Thyroid gland (tissue), 4 donors: ENCODE measurements at regions not wholly inside any gene's neighbourhood (a gene's known extent, or its start where the extent isn't known, plus 50 kb on each side); places are given as distances from the start of the nearest gene placed in this dataset.

Source experiments
- DNase-seq, 2 donors: peaks; one replicate each; pipeline ENCODE4 v3.0.0-alpha.2; 2019
- H3K27ac ChIP-seq, 3 donors: fragments of 200-600 bp; sonication (generic); 1 replicate in 2 of 3; 2 replicates in 1 of 3; pipeline ENCODE4 v1.5.1; 2016 to 2019; ENCODE audit warnings: mild to moderate bottlenecking in 1 of 3, moderate library complexity in 1 of 3
- H3K27me3 ChIP-seq: fragments of 200-600 bp; sonication (generic); one replicate; pipeline ENCODE4 v1.5.1; 2019
- H3K36me3 ChIP-seq, 2 donors: fragments of 200-600 bp; sonication (generic); one replicate each; pipeline ENCODE4 v1.5.1; 2016 to 2019
- H3K4me1 ChIP-seq, 2 donors: fragments of 200-600 bp; sonication (generic); one replicate each; pipeline ENCODE4 v1.5.1; 2017 to 2019
- H3K4me3 ChIP-seq, 3 donors: fragments of 200-600 bp; sonication (generic); replicated peaks in 1 of 3; 1 replicate in 2 of 3; 2 replicates in 1 of 3; pipeline ENCODE4 v1.5.1; 2016; ENCODE audit warnings: mild to moderate bottlenecking in 1 of 3
- H3K9me3 ChIP-seq: fragments of 200-600 bp; sonication (generic); one replicate; pipeline ENCODE4 v1.5.1; 2017
- CTCF ChIP-seq, 6 experiments: fragments of 200-600 bp in 3 of 6; fragments of 450-650 bp in 3 of 6; sonication (generic) in 3 of 6; IDR thresholded peaks; one replicate each; pipeline ENCODE4 v1.5.1; 2016 to 2019; ENCODE audit warnings: antibody characterized with exemption in 6 of 6, mild to moderate bottlenecking in 2 of 6, inconsistent platforms in 1 of 6, moderate library complexity in 1 of 6
- POLR2A ChIP-seq, 2 donors: fragments of 450-650 bp; IDR thresholded peaks; one replicate each; pipeline ENCODE4 v1.6.1; 2017; ENCODE audit warnings: antibody characterized with exemption in 2 of 2, mild to moderate bottlenecking in 2 of 2, moderate library complexity in 1 of 2
- WGBS, 2 donors: methylation state at CpG; one replicate each; pipeline ENCODE4 v1.1.5; 2017; 5-methylcytosine and 5-hydroxymethylcytosine counted together
- intact Hi-C: fragments of 100-400 bp; cut with DNase I; formaldehyde crosslinking; loops from one replicate; pipeline ENCODE4 v1.15.1; 2023

- 45 to 53% methylated on average over 2 of the region's 2 CpGs for WGBS, 2 donors
- Histone ChIP-seq H3K9me3 (no peaks in the 10 kb centered on the region), H3K4me3 (no peak overlapping the region), H3K4me1 (no peaks in the 10 kb centered on the region), H3K27me3 (no peaks in the 10 kb centered on the region), H3K27ac (no peak overlapping the region), H3K36me3 (no peaks in the 10 kb centered on the region)
- no peak for DNase-seq
- TF ChIP-seq CTCF (IDR thresholded peaks at IDR 0.05) (no peak), POLR2A (IDR thresholded peaks at IDR 0.05) (no peak)
- intact Hi-C loops: no loop called here
These were observed 189.9 kb upstream of the LYZL1 start for GRCh38 chr10:29099001-29099400.

DNA sequence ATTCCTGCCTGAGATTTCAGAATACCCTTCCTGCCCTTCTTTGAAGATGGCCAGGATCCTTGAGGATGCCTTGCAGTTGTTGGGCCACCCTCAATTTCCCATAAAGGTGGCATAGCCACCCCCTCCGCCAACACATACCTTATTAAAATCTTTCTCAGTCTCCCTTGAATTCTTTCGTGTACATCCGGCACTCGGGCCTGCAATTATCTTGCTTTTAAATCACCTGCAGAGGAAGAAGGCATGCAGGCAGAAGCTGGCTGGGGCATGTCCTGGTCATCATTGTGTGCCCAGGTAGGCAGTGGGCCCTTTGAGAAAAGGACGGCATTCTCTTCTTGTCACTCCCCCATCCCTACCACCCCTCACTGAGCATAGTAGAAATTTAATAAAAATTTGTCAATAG is 189.5 kb upstream of the LYZL1 start:
- Histone ChIP-seq H3K9me3 (no peaks in the 10 kb centered on the region), H3K36me3 (no peaks in the 10 kb centered on the region), H3K4me1 (no peaks in the 10 kb centered on the region), H3K4me3 (no peak overlapping the region), H3K27ac (no peak overlapping the region), H3K27me3 (no peaks in the 10 kb centered on the region)
- intact Hi-C loops: no loop called here
- DNase-seq: no peak
- TF ChIP-seq CTCF (IDR thresholded peaks at IDR 0.05) (no peak), POLR2A (IDR thresholded peaks at IDR 0.05) (no peak)
- 90 to 94% methylated on average over 5 of the region's 5 CpGs for WGBS, 2 donors

DNA sequence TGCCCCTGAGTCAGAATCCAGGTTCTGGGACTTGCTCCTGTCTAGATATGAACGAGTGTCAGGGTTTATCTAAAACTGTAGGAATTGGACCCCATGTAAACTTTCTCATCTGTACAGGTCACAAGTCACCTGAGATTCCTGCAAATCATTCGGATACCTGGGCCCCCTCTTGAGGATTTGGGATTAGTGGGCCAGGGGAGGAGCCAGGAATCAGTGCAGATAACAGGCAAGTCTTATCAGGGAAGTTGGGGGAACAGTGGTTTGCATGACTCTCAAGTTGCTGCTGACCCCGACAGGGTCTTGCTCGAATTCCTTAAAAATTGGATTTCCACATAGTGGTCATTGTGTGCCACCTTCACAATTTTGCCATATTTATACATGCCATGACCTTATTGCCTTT is 188.4 kb upstream of the LYZL1 start:
- TF ChIP-seq POLR2A (IDR thresholded peaks at IDR 0.05): no peak
- no peak for TF ChIP-seq CTCF (IDR thresholded peaks at IDR 0.05)
- Histone ChIP-seq H3K4me3 (no peak overlapping the region), H3K27ac (no peak overlapping the region), H3K9me3 (no peaks in the 10 kb centered on the region), H3K4me1 (no peaks in the 10 kb centered on the region), H3K27me3 (no peaks in the 10 kb centered on the region), H3K36me3 (no peaks in the 10 kb centered on the region)
- WGBS, 2 donors: 77 to 90% methylated on average over 4 of the region's 4 CpGs
- DNase-seq: no peak
- intact Hi-C loops: no loop called here

DNA sequence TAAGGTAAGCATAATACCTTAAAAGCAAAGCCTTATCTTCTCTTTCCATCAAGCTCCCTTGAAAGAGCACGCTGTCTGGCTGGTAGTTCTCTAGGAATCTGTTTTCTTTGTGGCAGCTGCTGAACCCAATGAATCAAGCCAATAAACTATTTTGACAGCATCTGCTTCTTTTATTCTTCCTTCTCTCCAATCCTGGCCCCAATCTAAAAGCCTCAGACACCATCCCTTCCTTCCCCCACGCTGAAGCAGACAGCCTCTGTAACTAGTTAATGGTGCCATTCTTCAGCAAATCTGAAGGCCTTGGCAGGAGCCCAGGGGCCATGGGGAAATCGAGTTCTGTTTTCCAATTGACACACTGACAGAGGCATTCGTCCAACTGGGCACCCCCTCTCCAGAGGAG is 186.6 kb upstream of the LYZL1 start:
- Histone ChIP-seq H3K27ac (no peak overlapping the region), H3K4me3 (no peak overlapping the region), H3K27me3 (no peaks in the 10 kb centered on the region), H3K36me3 (no peaks in the 10 kb centered on the region), H3K9me3 (no peaks in the 10 kb centered on the region), H3K4me1 (no peaks in the 10 kb centered on the region)
- 42 to 53% methylated on average over 4 of the region's 4 CpGs for WGBS, 2 donors
- DNase-seq: no peak
- intact Hi-C loops: no loop called here
- TF ChIP-seq CTCF (IDR thresholded peaks at IDR 0.05) (no peak), POLR2A (IDR thresholded peaks at IDR 0.05) (no peak)

DNA sequence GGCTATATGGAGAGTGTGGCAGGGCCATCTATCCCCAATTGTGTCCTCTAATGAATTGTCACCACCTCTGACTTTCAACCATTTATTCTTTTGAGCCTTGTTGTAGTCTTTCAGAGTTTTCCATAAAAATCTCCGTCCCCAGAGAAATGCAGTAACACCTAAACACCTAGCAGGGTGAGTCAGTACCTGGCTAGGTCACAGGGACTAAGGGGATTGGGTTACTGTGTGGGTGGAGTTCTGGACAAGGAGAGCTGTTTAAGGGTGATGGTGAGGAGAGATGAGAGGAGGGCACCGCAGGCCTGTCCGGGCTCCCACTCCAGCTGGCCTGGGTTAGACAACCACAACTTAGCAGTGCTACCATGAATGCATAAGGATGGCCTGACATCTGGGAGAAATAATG is 186.2 kb upstream of the LYZL1 start:
- no peak for DNase-seq
- Histone ChIP-seq H3K27me3 (no peaks in the 10 kb centered on the region), H3K27ac (no peak overlapping the region), H3K36me3 (no peaks in the 10 kb centered on the region), H3K4me3 (no peak overlapping the region), H3K9me3 (no peaks in the 10 kb centered on the region), H3K4me1 (no peaks in the 10 kb centered on the region)
- intact Hi-C loops: no loop called here
- WGBS, 2 donors: 71 to 77% methylated on average over 3 of the region's 3 CpGs
- no peak for TF ChIP-seq CTCF (IDR thresholded peaks at IDR 0.05)
- TF ChIP-seq POLR2A (IDR thresholded peaks at IDR 0.05): no peak
